H54 (cell line): ENCODE measurements at regions not wholly inside any gene's neighbourhood (a gene's known extent, or its start where the extent isn't known, plus 50 kb on each side); places are given as distances from the start of the nearest gene placed in this dataset.
A peak's percentile ranks its signal among the peaks of the same experiment; 100 is the strongest.

Source experiments
- DNase-seq: peaks from one replicate; pipeline ENCODE4 v3.0.0; 2011; ENCODE audit warnings: low spot score, mixed read lengths; ENCODE audit not compliant: insufficient read length
- FAIRE-seq: peaks from 3 replicates; lab custom pipeline; 2011; peaks lifted over from hg19 to GRCh38; lab: Jason Lieb, UNC
- POLR2A ChIP-seq: IDR thresholded peaks from 2 replicates; pipeline ENCODE4 v1.6.1; 2011; ENCODE audit warnings: low read depth, mild to moderate bottlenecking, low read length

GRCh38 chr9:115367321-115367720 lies 249.4 kb upstream of the TNC start:
- DNase-seq (no peak), FAIRE-seq (peak; percentile 15)
- no peak for TF ChIP-seq POLR2A

GRCh38 chr9:115367780-115368525 lies 250.0 kb upstream of the TNC start:
- DNase-seq = no peak
- TF ChIP-seq POLR2A = no peak
- FAIRE-seq = peak; percentile 83

- TF ChIP-seq POLR2A = no peak
- DNase-seq (no peak), FAIRE-seq (peak; percentile 87)
Observed at GRCh38 chr9:115369322-115369957, 251.5 kb upstream of the TNC start.

GRCh38 chr9:115373000-115373709 lies 255.2 kb upstream of the TNC start:
- peak; percentile 81 for DNase-seq
- FAIRE-seq = peak; percentile 99
- no peak for TF ChIP-seq POLR2A

- DNase-seq (no peak), FAIRE-seq (no peak)
- TF ChIP-seq POLR2A = no peak
Observed at GRCh38 chr9:115373710-115374045, 255.7 kb upstream of the TNC start.

- FAIRE-seq (no peak), DNase-seq (no peak)
- no peak for TF ChIP-seq POLR2A
Observed at GRCh38 chr9:115374724-115375268, 256.8 kb upstream of the TNC start.

- no peak for TF ChIP-seq POLR2A
- FAIRE-seq (no peak), DNase-seq (no peak)
Observed at GRCh38 chr9:115378241-115378640, 260.3 kb upstream of the TNC start.

- no peak for FAIRE-seq
- no peak for TF ChIP-seq POLR2A
- DNase-seq = no peak
Observed at GRCh38 chr9:115378758-115379157, 260.8 kb upstream of the TNC start.

GRCh38 chr9:115379719-115380118 lies 261.8 kb upstream of the TNC start:
- TF ChIP-seq POLR2A = no peak
- DNase-seq (no peak), FAIRE-seq (no peak)

- FAIRE-seq (no peak), DNase-seq (no peak)
- no peak for TF ChIP-seq POLR2A
Observed at GRCh38 chr9:115382865-115383264, 264.9 kb upstream of the TNC start.

GRCh38 chr9:115385383-115386122 lies 267.6 kb upstream of the TNC start:
- DNase-seq = no peak
- no peak for FAIRE-seq
- TF ChIP-seq POLR2A = no peak

GRCh38 chr9:115386963-115387770 lies 269.2 kb upstream of the TNC start:
- no peak for DNase-seq
- no peak for FAIRE-seq
- no peak for TF ChIP-seq POLR2A
